ENCODE measurements at regions not wholly inside any gene's neighbourhood (a gene's known extent, or its start where the extent isn't known, plus 50 kb on each side); places are given as distances from the start of the nearest gene placed in this dataset.

DNA sequence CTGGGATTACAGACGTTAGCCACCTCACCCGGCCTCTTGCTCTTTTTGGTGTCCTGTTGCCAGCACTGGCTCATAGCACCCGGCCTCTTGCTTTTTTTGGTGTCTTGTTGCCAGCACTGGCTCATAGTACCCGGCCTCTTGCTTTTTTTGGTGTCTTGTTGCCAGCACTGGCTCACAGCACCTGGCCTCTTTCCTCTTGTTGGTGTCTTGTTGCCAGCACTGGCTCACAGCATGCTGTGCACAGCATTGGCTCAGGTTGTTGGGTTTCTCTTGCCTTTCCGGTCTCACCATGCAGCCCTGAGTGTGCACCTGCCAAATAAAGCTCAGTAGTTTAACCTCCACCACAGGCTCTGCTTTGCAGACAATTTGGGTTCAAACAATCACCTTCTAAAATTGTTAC, 208.2 kb downstream of the THBS2 start:
- H3K4me1 Mint-ChIP-seq: no peaks in the 10 kb centered on the region

DNA sequence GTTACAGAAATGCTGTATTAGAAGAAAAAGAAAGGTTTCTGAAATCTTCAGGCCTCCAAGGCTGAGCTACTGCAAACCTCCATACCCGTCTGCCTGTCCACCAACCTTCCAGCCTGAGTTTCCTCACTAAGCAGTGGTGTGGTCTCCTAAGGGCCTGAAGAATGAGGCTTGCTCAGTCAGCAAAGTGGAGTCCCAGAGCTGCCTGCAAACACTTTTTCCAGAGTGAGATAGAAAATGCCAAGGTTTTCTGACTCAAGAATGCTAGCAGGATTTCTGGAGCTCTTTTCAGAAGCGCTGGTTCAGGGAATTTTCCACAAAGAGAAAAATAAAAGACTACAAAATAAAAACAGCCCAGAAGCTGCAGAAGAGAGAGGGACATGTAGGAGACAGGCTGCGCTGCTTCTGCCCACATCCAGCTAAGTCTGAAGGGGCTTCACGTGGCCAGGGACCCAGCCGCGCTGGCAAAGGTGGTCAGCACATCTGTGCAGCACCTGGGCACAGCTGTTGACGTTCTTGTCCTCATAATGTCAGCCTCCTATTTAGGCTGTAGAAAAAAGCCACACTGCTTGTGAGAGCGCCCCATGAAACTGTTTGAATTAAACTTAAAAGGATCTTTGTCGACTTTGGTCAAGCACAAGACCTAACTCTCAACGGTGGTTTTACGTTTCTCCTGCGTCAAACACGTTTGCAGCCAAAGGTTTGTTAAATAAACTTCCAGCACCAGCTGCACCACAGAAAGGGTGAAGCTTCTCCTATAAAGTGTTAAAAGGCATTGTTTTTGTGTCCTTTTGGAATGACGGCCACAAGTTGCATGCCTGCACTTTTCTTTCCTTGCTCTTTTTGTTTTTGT, 209.0 kb downstream of the THBS2 start:
- H3K9me3 Mint-ChIP-seq: no peaks in the 10 kb centered on the region
- no peaks in the 10 kb centered on the region for H3K36me3 Mint-ChIP-seq (ENCODE audit: low read depth)
- H3K27ac Mint-ChIP-seq: no peak overlapping the region
- H3K27me3 Mint-ChIP-seq: peaks cover 8% of the 10 kb centered on the region
- no peak overlapping the region for H3K4me3 Mint-ChIP-seq
- H3K4me1 Mint-ChIP-seq: no peaks in the 10 kb centered on the region
- ATAC-seq (replicated peaks): no peak

More for the DNA sequence above, 208.2 kb downstream of the THBS2 start:
- Mint-ChIP-seq H3K27me3 (peaks cover 8% of the 10 kb centered on the region), H3K36me3 (ENCODE audit: low read depth) (no peaks in the 10 kb centered on the region), H3K4me3 (no peak overlapping the region), H3K9me3 (no peaks in the 10 kb centered on the region), H3K27ac (no peak overlapping the region)
- ATAC-seq (replicated peaks): no peak

DNA sequence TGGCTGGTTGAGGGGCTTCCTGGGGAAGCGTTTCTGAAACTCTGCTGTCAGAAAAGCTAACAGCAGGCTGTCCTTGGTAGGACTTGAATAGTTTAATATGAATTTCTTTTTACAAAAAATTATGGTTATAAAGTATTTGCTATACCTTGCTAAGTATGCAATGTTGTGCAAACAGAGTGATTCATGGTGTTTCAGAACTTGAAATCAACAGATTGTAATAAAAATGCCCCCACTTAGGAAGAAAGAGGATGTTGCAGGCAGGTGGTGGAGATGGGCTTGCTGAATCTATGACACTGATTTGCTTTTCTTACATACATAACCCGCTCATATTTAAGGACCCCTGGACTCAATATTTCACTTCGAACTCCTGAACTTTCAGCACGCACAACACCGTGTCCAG, 211.6 kb downstream of the THBS2 start:
- H3K27me3 Mint-ChIP-seq: no peaks in the 10 kb centered on the region
- ATAC-seq (replicated peaks): no peak
- no peak overlapping the region for H3K27ac Mint-ChIP-seq
- peaks cover 5% of the 10 kb centered on the region for H3K9me3 Mint-ChIP-seq
- H3K4me3 Mint-ChIP-seq: no peak overlapping the region
- H3K36me3 Mint-ChIP-seq (ENCODE audit: low read depth): no peaks in the 10 kb centered on the region
- H3K4me1 Mint-ChIP-seq: no peaks in the 10 kb centered on the region

- Mint-ChIP-seq H3K9me3 (peaks cover 5% of the 10 kb centered on the region), H3K27ac (no peak overlapping the region), H3K27me3 (peaks cover 3% of the 10 kb centered on the region), H3K36me3 (ENCODE audit: low read depth) (no peaks in the 10 kb centered on the region), H3K4me1 (no peaks in the 10 kb centered on the region), H3K4me3 (no peak overlapping the region)
- no peak for ATAC-seq (replicated peaks)
Observed at GRCh38 chr6:169041078-169041477, 212.6 kb downstream of the THBS2 start.

- Mint-ChIP-seq H3K27ac (no peak overlapping the region), H3K4me1 (no peaks in the 10 kb centered on the region), H3K9me3 (peaks cover 5% of the 10 kb centered on the region), H3K36me3 (ENCODE audit: low read depth) (no peaks in the 10 kb centered on the region), H3K4me3 (no peak overlapping the region), H3K27me3 (peaks cover 3% of the 10 kb centered on the region)
- no peak for ATAC-seq (replicated peaks)
Observed at GRCh38 chr6:169038691-169039090, 215.0 kb downstream of the THBS2 start.

- ATAC-seq (replicated peaks): no peak
- Mint-ChIP-seq H3K9me3 (peaks cover 5% of the 10 kb centered on the region), H3K27me3 (peaks cover 6% of the 10 kb centered on the region), H3K27ac (no peak overlapping the region), H3K4me3 (no peak overlapping the region), H3K36me3 (ENCODE audit: low read depth) (no peaks in the 10 kb centered on the region), H3K4me1 (no peaks in the 10 kb centered on the region)
Observed at GRCh38 chr6:169035385-169036240, 218.0 kb downstream of the THBS2 start.

DNA sequence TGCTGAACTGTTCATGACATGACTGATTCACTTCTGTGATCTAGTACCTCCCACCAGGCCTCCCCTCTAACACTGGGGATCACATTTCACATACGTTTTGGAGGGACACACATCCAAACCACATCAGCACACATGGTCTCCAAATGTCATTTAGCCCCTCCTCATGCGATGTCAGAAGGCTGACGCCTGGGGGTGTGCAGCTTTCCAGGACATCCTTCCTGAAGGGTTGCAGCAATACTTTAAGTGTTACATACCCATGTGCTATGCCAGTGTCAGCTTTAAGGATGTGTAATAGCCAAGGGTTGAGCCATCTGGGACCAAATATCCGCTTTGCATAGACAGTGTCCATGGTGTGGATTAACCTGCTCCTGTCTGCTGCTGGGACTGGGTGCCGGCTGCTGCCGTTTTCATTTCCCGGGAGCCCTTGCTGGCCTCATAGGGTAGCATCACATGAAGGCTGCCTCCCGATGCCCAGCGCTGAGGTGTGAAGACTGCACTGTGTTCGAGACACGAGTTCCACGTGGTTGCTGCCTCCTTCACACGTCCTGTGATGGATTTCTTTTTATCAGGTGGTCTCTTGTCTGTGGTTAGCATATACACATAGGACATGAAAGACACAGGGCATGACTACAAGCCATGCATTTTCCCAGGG, 219.0 kb downstream of the THBS2 start:
- Mint-ChIP-seq H3K9me3 (peaks cover 5% of the 10 kb centered on the region), H3K36me3 (ENCODE audit: low read depth) (no peaks in the 10 kb centered on the region), H3K4me3 (no peak overlapping the region), H3K4me1 (no peaks in the 10 kb centered on the region), H3K27ac (no peak overlapping the region), H3K27me3 (peaks cover 8% of the 10 kb centered on the region)
- no peak for ATAC-seq (replicated peaks)

DNA sequence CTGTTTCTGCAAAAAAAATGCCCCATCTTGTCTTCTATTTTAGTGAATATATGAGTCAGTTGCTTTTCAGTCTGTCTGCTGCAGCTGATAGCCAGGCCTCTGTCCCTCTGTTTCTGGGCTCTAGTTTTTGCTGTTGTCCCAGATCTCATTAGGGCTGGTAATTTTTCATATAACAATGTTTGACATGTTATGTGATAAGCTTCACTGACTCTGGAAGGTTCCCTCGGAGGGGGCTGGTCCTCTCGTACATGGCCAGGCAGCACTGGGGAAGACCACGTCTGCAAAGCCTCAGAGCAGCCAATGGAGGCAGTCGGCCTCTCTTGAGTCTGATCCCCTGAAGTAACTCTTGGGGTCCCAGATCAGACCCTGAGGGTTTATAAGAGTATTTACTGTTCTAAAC, 223.8 kb downstream of the THBS2 start:
- H3K4me1 Mint-ChIP-seq: no peaks in the 10 kb centered on the region
- no peak overlapping the region for H3K27ac Mint-ChIP-seq
- no peaks in the 10 kb centered on the region for H3K36me3 Mint-ChIP-seq (ENCODE audit: low read depth)
- peaks cover 10% of the 10 kb centered on the region for H3K27me3 Mint-ChIP-seq
- H3K4me3 Mint-ChIP-seq: no peak overlapping the region
- no peak for ATAC-seq (replicated peaks)
- H3K9me3 Mint-ChIP-seq: no peaks in the 10 kb centered on the region

GRCh38 chr6:169028343-169028742, 225.3 kb downstream of the THBS2 start:
- ATAC-seq (replicated peaks): no peak
- H3K4me3 Mint-ChIP-seq: no peak overlapping the region
- no peak overlapping the region for H3K27ac Mint-ChIP-seq
- H3K36me3 Mint-ChIP-seq (ENCODE audit: low read depth): no peaks in the 10 kb centered on the region
- no peaks in the 10 kb centered on the region for H3K4me1 Mint-ChIP-seq
- H3K9me3 Mint-ChIP-seq: no peaks in the 10 kb centered on the region
- peaks cover 10% of the 10 kb centered on the region for H3K27me3 Mint-ChIP-seq

DNA sequence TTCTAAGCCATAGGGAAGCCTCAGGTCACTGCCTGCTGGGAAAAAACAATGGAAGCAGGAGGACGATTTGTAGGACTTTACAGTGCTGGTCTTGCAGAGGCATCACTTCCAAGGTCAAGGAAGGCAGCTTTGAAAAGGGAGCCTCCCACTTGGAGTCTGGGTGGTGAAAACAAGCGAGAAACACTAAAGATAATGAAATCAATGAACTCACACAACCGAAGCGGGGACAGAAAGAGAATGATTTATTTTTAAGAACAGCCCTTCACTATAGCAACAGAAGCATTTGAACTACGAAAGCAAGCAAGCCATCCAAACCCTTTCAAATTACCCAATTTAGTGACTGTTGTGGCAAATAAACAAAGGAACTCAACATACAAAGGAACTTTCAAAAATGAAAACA, 227.5 kb downstream of the THBS2 start:
- no peaks in the 10 kb centered on the region for H3K9me3 Mint-ChIP-seq
- no peaks in the 10 kb centered on the region for H3K36me3 Mint-ChIP-seq (ENCODE audit: low read depth)
- H3K4me3 Mint-ChIP-seq: no peak overlapping the region
- no peak for ATAC-seq (replicated peaks)
- peaks cover 7% of the 10 kb centered on the region for H3K27me3 Mint-ChIP-seq
- no peaks in the 10 kb centered on the region for H3K4me1 Mint-ChIP-seq
- H3K27ac Mint-ChIP-seq: no peak overlapping the region

- H3K27ac Mint-ChIP-seq: no peak overlapping the region
Observed at GRCh38 chr6:169024047-169024660, 229.5 kb downstream of the THBS2 start.

GRCh38 chr6:169023161-169023874, 230.3 kb downstream of the THBS2 start:
- Mint-ChIP-seq H3K4me3 (no peak overlapping the region), H3K9me3 (no peaks in the 10 kb centered on the region), H3K27ac (no peak overlapping the region), H3K27me3 (peaks cover 4% of the 10 kb centered on the region), H3K36me3 (ENCODE audit: low read depth) (no peaks in the 10 kb centered on the region), H3K4me1 (no peaks in the 10 kb centered on the region)
- no peak for ATAC-seq (replicated peaks)

More at GRCh38 chr6:169024047-169024660, 229.5 kb downstream of the THBS2 start:
- H3K4me1 Mint-ChIP-seq: no peaks in the 10 kb centered on the region
- H3K27me3 Mint-ChIP-seq: peaks cover 4% of the 10 kb centered on the region
- H3K9me3 Mint-ChIP-seq: no peaks in the 10 kb centered on the region
- ATAC-seq (replicated peaks): no peak
- no peak overlapping the region for H3K4me3 Mint-ChIP-seq
- no peaks in the 10 kb centered on the region for H3K36me3 Mint-ChIP-seq (ENCODE audit: low read depth)

GRCh38 chr6:169022079-169022478, 231.6 kb downstream of the THBS2 start:
- H3K4me3 Mint-ChIP-seq: no peak overlapping the region
- peaks cover 5% of the 10 kb centered on the region for H3K9me3 Mint-ChIP-seq
- ATAC-seq (replicated peaks): no peak
- H3K36me3 Mint-ChIP-seq (ENCODE audit: low read depth): no peaks in the 10 kb centered on the region
- H3K27ac Mint-ChIP-seq: no peak overlapping the region
- peaks cover 9% of the 10 kb centered on the region for H3K27me3 Mint-ChIP-seq
- no peaks in the 10 kb centered on the region for H3K4me1 Mint-ChIP-seq

GRCh38 chr6:169020821-169021220, 232.8 kb downstream of the THBS2 start:
- H3K4me1 Mint-ChIP-seq: no peaks in the 10 kb centered on the region
- ATAC-seq (replicated peaks): no peak
- H3K27ac Mint-ChIP-seq: no peak overlapping the region
- H3K4me3 Mint-ChIP-seq: no peak overlapping the region
- H3K27me3 Mint-ChIP-seq: peaks cover 12% of the 10 kb centered on the region
- no peaks in the 10 kb centered on the region for H3K36me3 Mint-ChIP-seq (ENCODE audit: low read depth)
- peaks cover 9% of the 10 kb centered on the region for H3K9me3 Mint-ChIP-seq
